Panc1 (cell line): ENCODE measurements at regions not wholly inside any gene's neighbourhood (a gene's known extent, or its start where the extent isn't known, plus 50 kb on each side); places are given as distances from the start of the nearest gene placed in this dataset.

Experiments used
- ATAC-seq: fragments of 200-7000 bp; cut with Tn5 transposase; 2 replicates; pipeline ENCODE4 v1.9.1; 2020; ENCODE audit warnings: mild to moderate bottlenecking, moderate library complexity
- BruUV-seq: library from RNA; stranded (reverse); fragments of 400-500 nt; replicated peaks from 2 replicates; lab custom pipeline; 2021; lab: Mats Ljungman, UMichigan
- CTCF ChIA-PET: fragments of 300-600 bp; sonication (Branson Sonifier 250); formaldehyde crosslinking; loops from one replicate; lab custom pipeline; 2022; ENCODE audit warnings: antibody characterized with exemption; lab: Charles Lee
- POLR2A ChIA-PET: fragments of 300-600 bp; sonication (Branson Sonifier 250); formaldehyde crosslinking; loops from one replicate; lab custom pipeline; 2022; ENCODE audit warnings: antibody characterized with exemption; lab: Charles Lee
- DNase-seq: peaks from one replicate; pipeline ENCODE4 v3.0.0-alpha.2; 2010; ENCODE audit warnings: low read depth, low spot score
- H3K27ac ChIP-seq: 2 replicates; pipeline ENCODE4 v1.5.1; 2011; ENCODE audit warnings: mild to moderate bottlenecking, low read length, inconsistent platforms
- H3K27me3 ChIP-seq: fragments of 200-500 bp; sonication (Bioruptor generic); 2 replicates; pipeline ENCODE4 v1.6.0; 2014; ENCODE audit warnings: low read length, inconsistent platforms; ENCODE audit not compliant: control insufficient read depth, insufficient read depth
- H3K36me3 ChIP-seq: fragments of 200-500 bp; sonication (Bioruptor generic); 2 replicates; pipeline ENCODE4 v1.5.1; 2014; ENCODE audit warnings: inconsistent platforms, mild to moderate bottlenecking, low read length, moderate library complexity; ENCODE audit not compliant: control insufficient read depth, insufficient read depth
- H3K4me1 ChIP-seq: 2 replicates; pipeline ENCODE4 v1.5.1; 2011; ENCODE audit warnings: inconsistent platforms, mild to moderate bottlenecking, low read length, moderate library complexity; ENCODE audit not compliant: control insufficient read depth, insufficient read depth
- H3K4me3 ChIP-seq, 2 experiments: 2 replicates each; pipeline ENCODE4 v1.5.1; 2011 to 2012; ENCODE audit warnings: low read depth in 2 of 2, low read length in 2 of 2, mild to moderate bottlenecking in 2 of 2, inconsistent platforms in 1 of 2, moderate library complexity in 1 of 2
- H3K9me3 ChIP-seq: fragments of 200-500 bp; sonication (Bioruptor generic); 2 replicates; pipeline ENCODE4 v1.5.1; 2014; ENCODE audit warnings: low read depth, mild to moderate bottlenecking, inconsistent platforms, low read length, moderate library complexity; ENCODE audit not compliant: control insufficient read depth, insufficient read depth
- CTCF ChIP-seq: fragments of 450-650 bp; IDR thresholded peaks from 2 replicates; pipeline ENCODE4 v1.5.1; 2017; ENCODE audit warnings: mild to moderate bottlenecking
- POLR2AphosphoS5 ChIP-seq: IDR thresholded peaks from 2 replicates; pipeline ENCODE4 v1.6.1; 2012; ENCODE audit warnings: mild to moderate bottlenecking, low read depth, low read length, moderate library complexity
- REST ChIP-seq, 2 experiments: IDR thresholded peaks; 2 replicates each; pipeline ENCODE4 v1.6.1; 2011 to 2012; ENCODE audit warnings: low read depth in 2 of 2, control low read depth in 1 of 2, low read length in 1 of 2, mild to moderate bottlenecking in 1 of 2, moderate library complexity in 1 of 2; ENCODE audit not compliant: insufficient read depth in 1 of 2
- SIN3A ChIP-seq: IDR thresholded peaks from 2 replicates; pipeline ENCODE4 v1.6.1; 2012; ENCODE audit warnings: low read depth, mild to moderate bottlenecking, low read length, moderate library complexity, borderline replicate concordance; ENCODE audit not compliant: insufficient read depth
- TCF7L2 ChIP-seq: IDR thresholded peaks from 2 replicates; pipeline ENCODE4 v1.6.1; 2011; ENCODE audit warnings: mild to moderate bottlenecking, low read depth, low read length, inconsistent platforms
- in situ Hi-C: cut with HindIII; loops from 2 replicates; pipeline ENCODE4 v1.10.0; 2016; ENCODE audit warnings: low sequenced_read_pairs, low pct_unique_long_range_greater_than_20kb
- intact Hi-C: fragments of 100-400 bp; cut with micrococcal nuclease; formaldehyde crosslinking; loops from one replicate; pipeline ENCODE4 v1.10.0; 2022; ENCODE audit not compliant: unreplicated experiment

GRCh38 chr13:47484548-47484947 is 516.5 kb downstream of the SUCLA2 start:
- no peak for ATAC-seq
- Histone ChIP-seq H3K9me3 (no peaks in the 10 kb centered on the region), H3K36me3 (no peaks in the 10 kb centered on the region), H3K4me3 (no peak overlapping the region), H3K27me3 (no peaks in the 10 kb centered on the region), H3K27ac (no peak overlapping the region), H3K4me1 (no peaks in the 10 kb centered on the region)
- in situ Hi-C loops (no loop called here), intact Hi-C loops (no loop called here)
- TF ChIP-seq REST (IDR thresholded peaks at IDR 0.05; ENCODE audit: insufficient read depth in 1 of 2, low read depth in 2 of 2, low read length in 1 of 2) (no peak), TCF7L2 (no peak), POLR2AphosphoS5 (no peak), SIN3A (no peak), CTCF (no peak)
- no peak for DNase-seq
- POLR2A ChIA-PET, result no interaction called here
- no TSS peak for BruUV-seq
- CTCF ChIA-PET, result no interaction called here

GRCh38 chr13:47481536-47481935 is 519.5 kb downstream of the SUCLA2 start:
- TF ChIP-seq REST (IDR thresholded peaks at IDR 0.05; ENCODE audit: insufficient read depth in 1 of 2, low read depth in 2 of 2, low read length in 1 of 2), result no peak
- TF ChIP-seq TCF7L2, result no peak
- no peak for TF ChIP-seq CTCF
- no peak for TF ChIP-seq POLR2AphosphoS5
- no peak for TF ChIP-seq SIN3A
- DNase-seq, result no peak
- in situ Hi-C loops (no loop called here), intact Hi-C loops (no loop called here)
- CTCF ChIA-PET, result no interaction called here
- no peaks in the 10 kb centered on the region for H3K27me3 ChIP-seq
- no peaks in the 10 kb centered on the region for H3K36me3 ChIP-seq
- no peaks in the 10 kb centered on the region for H3K9me3 ChIP-seq
- no TSS peak for BruUV-seq
- POLR2A ChIA-PET, result no interaction called here
- ATAC-seq, result no peak
- H3K4me1 ChIP-seq, result no peaks in the 10 kb centered on the region
- H3K4me3 ChIP-seq, result no peak overlapping the region
- H3K27ac ChIP-seq, result no peak overlapping the region
